ENCODE measurements at regions not wholly inside any gene's neighbourhood (a gene's known extent, or its start where the extent isn't known, plus 50 kb on each side); places are given as distances from the start of the nearest gene placed in this dataset.

DNA sequence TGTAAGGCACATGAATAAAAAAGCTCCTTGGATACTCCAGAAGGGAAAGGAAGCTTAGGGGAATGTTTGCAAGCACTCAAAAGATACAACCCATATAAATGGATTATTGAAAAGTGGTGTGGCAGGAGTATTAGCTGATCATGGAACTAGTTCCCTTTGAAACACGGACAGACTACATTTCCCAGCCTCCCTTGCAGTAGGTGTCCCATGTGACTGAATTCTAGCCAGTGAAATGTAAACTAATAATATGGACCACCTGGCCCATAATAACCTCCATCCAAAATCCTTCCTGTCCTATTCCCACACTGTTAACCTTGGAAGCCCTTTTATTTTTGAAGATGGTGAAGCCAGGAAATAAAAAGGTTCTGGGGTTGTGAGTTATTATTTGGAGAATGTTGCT is 242.3 kb downstream of the SUDS3 start:
- no peaks in the 10 kb centered on the region for H3K36me3 Mint-ChIP-seq
- ChIA-PET POLR2A (no interaction called here), CTCF (no interaction called here)
- Histone ChIP-seq H3K9me3 (no peaks in the 10 kb centered on the region), H3K27me3 (replicated peaks in 1 of 2; ENCODE audit: control insufficient read depth in 2 of 2, extremely low read depth in 1 of 2, insufficient read depth in 2 of 2, low read length in 1 of 2) (peaks cover 0 to under 1% of the 10 kb centered on the region in 2 experiments), H3K4me3 (ENCODE audit: control insufficient read depth in 1 of 2, extremely low read depth in 1 of 2, low read length in 1 of 2) (no peak overlapping the region), H3K36me3 (ENCODE audit: control insufficient read depth in 2 of 2, extremely low read depth in 1 of 2, insufficient read depth in 1 of 2, low read length in 1 of 2) (no peaks in the 10 kb centered on the region), H3K27ac (ENCODE audit: low read length) (no peak overlapping the region), H3K4me1 (ENCODE audit: control insufficient read depth in 1 of 2, extremely low read depth in 1 of 2, insufficient read depth in 2 of 2, low read length in 2 of 2) (no peaks in the 10 kb centered on the region)
- no peak for DNase-seq
- no peak overlapping the region for H3K4me3 Mint-ChIP-seq
- H3K4me1 Mint-ChIP-seq = no peaks in the 10 kb centered on the region
- no CpG with 5 or more reads among the region's 1 CpG for WGBS (ENCODE audit: insufficient coverage)
- H3K27ac Mint-ChIP-seq = no peak overlapping the region
- no peaks in the 10 kb centered on the region for H3K27me3 Mint-ChIP-seq
- no peak for ATAC-seq (replicated peaks in 1 of 4)
- H3K9me3 Mint-ChIP-seq = peaks cover 0 to 9% (median 7%) of the 10 kb centered on the region in 3 donors

DNA sequence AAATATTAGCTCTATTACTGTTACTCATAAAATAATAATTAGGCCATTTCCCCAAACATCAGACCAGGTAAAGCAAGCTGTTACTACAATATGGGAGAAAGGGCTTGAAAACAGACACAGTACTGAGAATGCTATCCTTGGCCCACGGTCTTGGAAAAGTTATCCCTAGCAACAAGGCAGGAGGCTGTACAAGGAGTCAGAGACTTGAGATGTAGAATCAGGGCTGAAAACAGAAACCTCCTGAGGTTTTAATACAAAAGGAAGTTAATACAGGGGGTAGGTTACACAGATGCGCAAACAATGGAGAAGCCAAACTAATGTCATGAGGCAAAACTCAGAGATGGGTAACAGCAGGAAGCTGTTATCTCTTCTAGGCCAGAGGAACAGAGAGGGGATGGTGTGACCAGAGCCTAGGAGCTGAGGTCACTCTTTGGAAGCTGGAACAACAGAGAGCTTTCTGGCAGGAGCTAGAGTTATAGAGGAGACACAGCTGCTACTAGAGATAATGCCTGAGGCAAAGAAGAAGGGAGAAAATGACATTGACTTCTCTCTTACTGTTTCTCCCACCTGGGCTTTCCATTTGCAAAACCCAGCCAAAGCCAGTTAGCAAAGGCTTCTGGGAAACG is 248.8 kb downstream of the SUDS3 start:
- no peak for ATAC-seq (replicated peaks in 1 of 4)

DNA sequence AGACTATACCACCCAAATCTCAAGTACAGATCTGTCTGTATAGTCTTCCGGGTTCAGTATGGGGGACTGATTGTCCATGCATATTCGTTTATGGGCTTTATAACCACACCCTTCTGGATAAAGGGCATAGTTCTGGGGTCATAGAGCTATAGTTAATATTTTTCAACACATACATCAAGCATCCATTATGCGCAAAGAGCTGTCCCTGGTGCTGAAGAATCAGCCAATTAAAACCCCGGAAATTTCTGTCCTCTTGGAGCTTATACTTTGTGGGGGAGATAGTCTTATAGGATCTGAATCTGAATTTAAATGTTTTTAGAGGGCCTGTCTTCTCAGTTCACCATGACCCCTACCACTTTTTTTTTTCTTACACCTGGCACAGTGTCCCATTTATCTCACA is 256.7 kb downstream of the SUDS3 start:
- DNase-seq (no peak), ATAC-seq (replicated peaks in 1 of 4) (no peak)
- Mint-ChIP-seq H3K36me3 (no peaks in the 10 kb centered on the region), H3K9me3 (peaks cover 0 to 10% (median 3%) of the 10 kb centered on the region in 3 donors), H3K27me3 (no peaks in the 10 kb centered on the region), H3K4me1 (no peaks in the 10 kb centered on the region), H3K4me3 (no peak overlapping the region), H3K27ac (no peak overlapping the region)
- ChIA-PET POLR2A (no interaction called here), CTCF (no interaction called here)
- Histone ChIP-seq H3K9me3 (no peaks in the 10 kb centered on the region), H3K27ac (ENCODE audit: low read length) (no peak overlapping the region), H3K27me3 (replicated peaks in 1 of 2; ENCODE audit: control insufficient read depth in 2 of 2, extremely low read depth in 1 of 2, insufficient read depth in 2 of 2, low read length in 1 of 2) (no peaks in the 10 kb centered on the region), H3K4me1 (ENCODE audit: control insufficient read depth in 1 of 2, extremely low read depth in 1 of 2, insufficient read depth in 2 of 2, low read length in 2 of 2) (no peaks in the 10 kb centered on the region), H3K36me3 (ENCODE audit: control insufficient read depth in 2 of 2, extremely low read depth in 1 of 2, insufficient read depth in 1 of 2, low read length in 1 of 2) (no peaks in the 10 kb centered on the region), H3K4me3 (ENCODE audit: control insufficient read depth in 1 of 2, extremely low read depth in 1 of 2, low read length in 1 of 2) (no peak overlapping the region)
- no CpG with 5 or more reads among the region's 4 CpGs for WGBS (ENCODE audit: insufficient coverage)

More for the DNA sequence above, 248.8 kb downstream of the SUDS3 start:
- WGBS (ENCODE audit: insufficient coverage) = 70% methylated on average over 2 of the region's 3 CpGs
- ChIA-PET CTCF (no interaction called here), POLR2A (no interaction called here)
- DNase-seq = no peak
- H3K27me3 Mint-ChIP-seq = peaks cover 0 to 2% of the 10 kb centered on the region in 2 donors
- no peaks in the 10 kb centered on the region for H3K4me1 Mint-ChIP-seq
- no peak overlapping the region for H3K4me3 Mint-ChIP-seq
- H3K9me3 Mint-ChIP-seq = peaks cover 0 to 14% (median 0%) of the 10 kb centered on the region in 3 donors
- peaks cover 0 to 4% of the 10 kb centered on the region in 2 experiments for H3K27me3 ChIP-seq (replicated peaks in 1 of 2; ENCODE audit: control insufficient read depth in 2 of 2, extremely low read depth in 1 of 2, insufficient read depth in 2 of 2, low read length in 1 of 2)
- H3K27ac Mint-ChIP-seq = no peak overlapping the region
- no peaks in the 10 kb centered on the region for H3K36me3 ChIP-seq (ENCODE audit: control insufficient read depth in 2 of 2, extremely low read depth in 1 of 2, insufficient read depth in 1 of 2, low read length in 1 of 2)
- no peaks in the 10 kb centered on the region for H3K4me1 ChIP-seq (ENCODE audit: control insufficient read depth in 1 of 2, extremely low read depth in 1 of 2, insufficient read depth in 2 of 2, low read length in 2 of 2)
- H3K4me3 ChIP-seq (ENCODE audit: control insufficient read depth in 1 of 2, extremely low read depth in 1 of 2, low read length in 1 of 2) = no peak overlapping the region
- no peaks in the 10 kb centered on the region for H3K36me3 Mint-ChIP-seq
- no peak overlapping the region for H3K27ac ChIP-seq (ENCODE audit: low read length)
- H3K9me3 ChIP-seq = no peaks in the 10 kb centered on the region

DNA sequence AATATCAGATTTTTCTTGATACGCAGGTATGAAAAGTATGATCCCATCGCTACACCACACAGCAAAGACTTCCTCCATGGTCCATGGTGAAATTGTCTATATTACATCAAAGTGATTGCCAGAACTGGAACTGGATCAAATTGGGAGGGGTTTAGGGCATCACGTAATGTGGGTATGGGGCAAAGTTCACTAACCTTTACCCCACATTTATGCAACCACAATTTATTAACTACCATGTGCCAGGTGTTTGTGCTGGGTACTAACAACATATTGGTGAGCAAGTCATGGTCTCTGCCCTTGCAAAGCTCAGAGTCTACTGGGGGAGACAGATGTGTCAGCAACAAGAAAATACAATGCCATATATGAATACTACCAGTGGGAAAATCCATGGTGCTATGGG is 258.9 kb downstream of the SUDS3 start:
- no peak for DNase-seq
- Mint-ChIP-seq H3K36me3 (no peaks in the 10 kb centered on the region), H3K4me3 (no peak overlapping the region), H3K27me3 (peaks cover 0 to 8% of the 10 kb centered on the region in 2 donors), H3K27ac (no peak overlapping the region), H3K9me3 (peaks cover 0 to 14% (median 3%) of the 10 kb centered on the region in 3 donors), H3K4me1 (no peaks in the 10 kb centered on the region)
- no CpG with 5 or more reads among the region's 3 CpGs for WGBS (ENCODE audit: insufficient coverage)
- H3K9me3 ChIP-seq = no peaks in the 10 kb centered on the region
- ChIA-PET POLR2A (no interaction called here), CTCF (no interaction called here)
- no peaks in the 10 kb centered on the region for H3K27me3 ChIP-seq (replicated peaks in 1 of 2; ENCODE audit: control insufficient read depth in 2 of 2, extremely low read depth in 1 of 2, insufficient read depth in 2 of 2, low read length in 1 of 2)
- H3K4me3 ChIP-seq (ENCODE audit: control insufficient read depth in 1 of 2, extremely low read depth in 1 of 2, low read length in 1 of 2) = no peak overlapping the region
- ATAC-seq (replicated peaks in 1 of 4) = no peak
- no peaks in the 10 kb centered on the region for H3K4me1 ChIP-seq (ENCODE audit: control insufficient read depth in 1 of 2, extremely low read depth in 1 of 2, insufficient read depth in 2 of 2, low read length in 2 of 2)
- H3K36me3 ChIP-seq (ENCODE audit: control insufficient read depth in 2 of 2, extremely low read depth in 1 of 2, insufficient read depth in 1 of 2, low read length in 1 of 2) = no peaks in the 10 kb centered on the region
- H3K27ac ChIP-seq (ENCODE audit: low read length) = no peak overlapping the region

DNA sequence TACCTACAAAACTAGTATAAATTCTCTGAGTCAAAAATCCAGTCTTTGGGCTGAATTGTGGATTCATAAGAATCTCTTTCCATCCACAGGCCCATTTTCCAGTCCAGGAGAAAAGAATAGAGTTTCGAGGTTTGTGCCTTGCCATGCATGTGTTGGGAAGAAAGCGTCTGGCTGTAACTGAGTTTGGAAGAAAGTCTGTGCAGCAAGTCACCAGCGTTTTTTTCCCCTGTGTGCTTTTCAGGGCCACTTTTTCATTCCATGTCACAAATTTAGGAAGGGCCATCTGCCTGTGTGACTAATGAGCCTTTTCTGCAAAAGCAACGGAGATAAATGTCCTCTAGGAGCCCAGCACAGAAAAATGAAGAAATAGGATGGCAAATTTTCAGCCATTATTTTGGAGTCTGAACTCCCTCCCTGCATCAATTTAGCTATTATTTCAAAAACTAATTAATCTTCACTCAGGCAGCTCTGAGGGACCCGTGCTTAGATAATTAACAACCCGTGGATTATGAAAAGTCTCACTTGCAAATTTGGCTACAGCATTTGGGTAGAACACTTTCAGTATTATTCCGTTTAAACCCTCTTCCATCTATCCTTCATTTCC is 261.5 kb downstream of the SUDS3 start:
- CTCF ChIA-PET = no interaction called here
- POLR2A ChIA-PET = no interaction called here
- Histone ChIP-seq H3K4me3 (ENCODE audit: control insufficient read depth in 1 of 2, extremely low read depth in 1 of 2, low read length in 1 of 2) (no peak overlapping the region), H3K36me3 (ENCODE audit: control insufficient read depth in 2 of 2, extremely low read depth in 1 of 2, insufficient read depth in 1 of 2, low read length in 1 of 2) (no peaks in the 10 kb centered on the region), H3K27ac (ENCODE audit: low read length) (no peak overlapping the region), H3K9me3 (no peaks in the 10 kb centered on the region), H3K4me1 (ENCODE audit: control insufficient read depth in 1 of 2, extremely low read depth in 1 of 2, insufficient read depth in 2 of 2, low read length in 2 of 2) (no peaks in the 10 kb centered on the region), H3K27me3 (replicated peaks in 1 of 2; ENCODE audit: control insufficient read depth in 2 of 2, extremely low read depth in 1 of 2, insufficient read depth in 2 of 2, low read length in 1 of 2) (no peaks in the 10 kb centered on the region)
- ATAC-seq (replicated peaks in 1 of 4) = no peak
- DNase-seq = no peak
- Mint-ChIP-seq H3K27ac (no peak overlapping the region), H3K4me1 (no peaks in the 10 kb centered on the region), H3K9me3 (peaks cover 0 to 14% (median 3%) of the 10 kb centered on the region in 3 donors), H3K4me3 (no peak overlapping the region), H3K27me3 (peaks cover 0 to 8% of the 10 kb centered on the region in 2 donors), H3K36me3 (no peaks in the 10 kb centered on the region)
- 75% methylated on average over 3 of the region's 7 CpGs for WGBS (ENCODE audit: insufficient coverage)

DNA sequence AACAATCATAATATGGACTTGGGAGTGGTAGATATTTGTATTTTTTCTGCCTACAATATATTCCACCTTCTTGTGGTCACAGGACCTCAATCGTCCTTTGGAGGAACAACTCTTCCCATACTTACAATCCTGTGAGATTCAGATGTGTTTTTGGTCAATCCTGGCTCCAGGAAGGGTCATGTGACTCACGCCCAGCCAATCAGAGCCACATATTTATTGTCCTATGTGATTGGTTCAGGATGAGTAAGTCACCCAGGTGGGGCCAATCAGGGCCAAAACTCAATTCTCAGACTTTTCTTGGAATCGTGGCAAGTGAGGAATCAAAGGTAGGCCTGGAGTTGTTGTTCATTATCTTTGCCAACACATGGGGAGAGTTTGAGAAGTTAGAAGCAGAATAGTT is 264.9 kb downstream of the SUDS3 start:
- Mint-ChIP-seq H3K27me3 (peaks cover 0 to 8% of the 10 kb centered on the region in 2 donors), H3K27ac (no peak overlapping the region), H3K4me3 (no peak overlapping the region), H3K4me1 (no peaks in the 10 kb centered on the region), H3K9me3 (peaks cover 0 to 17% (median 7%) of the 10 kb centered on the region in 3 donors), H3K36me3 (no peaks in the 10 kb centered on the region)
- Histone ChIP-seq H3K4me3 (ENCODE audit: control insufficient read depth in 1 of 2, extremely low read depth in 1 of 2, low read length in 1 of 2) (no peak overlapping the region), H3K27me3 (replicated peaks in 1 of 2; ENCODE audit: control insufficient read depth in 2 of 2, extremely low read depth in 1 of 2, insufficient read depth in 2 of 2, low read length in 1 of 2) (no peaks in the 10 kb centered on the region), H3K4me1 (ENCODE audit: control insufficient read depth in 1 of 2, extremely low read depth in 1 of 2, insufficient read depth in 2 of 2, low read length in 2 of 2) (no peaks in the 10 kb centered on the region), H3K9me3 (no peaks in the 10 kb centered on the region), H3K36me3 (ENCODE audit: control insufficient read depth in 2 of 2, extremely low read depth in 1 of 2, insufficient read depth in 1 of 2, low read length in 1 of 2) (no peaks in the 10 kb centered on the region), H3K27ac (ENCODE audit: low read length) (no peak overlapping the region)
- ChIA-PET CTCF (no interaction called here), POLR2A (interaction anchor here in 1 of 2 donors (0.6 kb wide), 1 partner anchor 18 kb away, joined by 3 read pairs; no protein-coding TSS in a partner anchor)
- WGBS (ENCODE audit: insufficient coverage) = 57% methylated on average over 1 of the region's 3 CpGs
- DNase-seq (no peak), ATAC-seq (replicated peaks in 1 of 4) (no peak)

All from T-cell (primary cell).